HS-5 (cell line): ENCODE measurements at regions not wholly inside any gene's neighbourhood (a gene's known extent, or its start where the extent isn't known, plus 50 kb on each side); places are given as distances from the start of the nearest gene placed in this dataset.

Experiments used
- DNase-seq: peaks from one replicate; pipeline ENCODE4 v3.0.0-alpha.2; 2012; ENCODE audit warnings: low read depth

DNA sequence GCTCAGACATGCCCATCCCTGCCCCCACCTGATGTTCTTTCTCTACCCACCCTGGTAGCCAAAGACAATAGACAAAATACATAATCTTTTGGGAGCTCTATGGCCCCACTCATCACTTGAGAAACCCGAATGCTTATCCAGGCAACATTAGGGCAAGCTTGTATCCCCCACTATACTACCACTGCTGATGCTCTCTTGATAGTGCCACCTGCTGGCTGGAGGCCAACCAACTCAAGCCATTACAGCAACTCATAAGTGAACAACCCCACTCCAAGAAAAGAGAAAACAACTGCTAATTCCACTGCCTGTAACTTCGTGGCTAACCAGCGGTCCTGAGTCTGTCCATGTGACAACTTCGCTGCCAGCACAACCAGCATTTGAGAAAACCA lies 342.5 kb upstream of the TGFBR2 start:
- no peak for DNase-seq

DNA sequence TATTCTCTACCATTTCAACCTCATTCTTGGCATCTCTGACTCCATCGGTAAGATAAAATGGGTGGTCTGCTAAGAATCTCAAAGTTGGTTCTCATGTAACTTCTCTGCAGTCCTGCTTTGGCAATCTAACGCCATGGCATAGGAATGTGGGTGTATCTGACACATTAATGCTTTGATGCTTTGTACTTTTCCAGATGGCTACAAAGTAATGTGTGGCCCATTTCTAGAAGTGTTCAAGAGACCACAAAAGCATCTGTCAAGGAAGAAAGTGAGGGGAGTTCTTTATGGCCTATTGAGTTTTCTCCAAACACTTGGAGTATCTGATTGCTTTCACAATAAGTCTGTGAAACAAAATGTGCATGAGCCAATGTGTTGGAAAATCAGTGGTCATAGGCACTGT lies 339.9 kb upstream of the TGFBR2 start:
- no peak for DNase-seq

DNA sequence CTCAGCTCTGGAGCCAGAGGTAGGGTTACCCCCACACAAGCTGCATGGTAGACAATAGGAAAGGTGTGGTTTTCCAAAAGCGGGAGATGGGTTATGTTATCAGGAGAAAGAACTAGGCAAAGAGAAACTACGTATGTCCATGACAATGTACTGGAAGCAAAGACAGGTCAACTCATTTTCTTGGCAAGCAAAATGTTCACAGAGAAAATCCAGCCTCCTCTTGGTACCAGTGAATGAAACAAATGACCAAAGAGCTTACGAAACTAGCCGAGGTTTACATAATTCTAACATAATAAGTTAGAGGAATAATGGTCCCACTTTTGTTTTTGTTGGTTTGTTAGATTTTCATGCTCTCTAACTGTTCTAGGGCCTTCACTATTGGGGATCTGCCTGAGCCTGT lies 338.1 kb upstream of the TGFBR2 start:
- DNase-seq: no peak

DNA sequence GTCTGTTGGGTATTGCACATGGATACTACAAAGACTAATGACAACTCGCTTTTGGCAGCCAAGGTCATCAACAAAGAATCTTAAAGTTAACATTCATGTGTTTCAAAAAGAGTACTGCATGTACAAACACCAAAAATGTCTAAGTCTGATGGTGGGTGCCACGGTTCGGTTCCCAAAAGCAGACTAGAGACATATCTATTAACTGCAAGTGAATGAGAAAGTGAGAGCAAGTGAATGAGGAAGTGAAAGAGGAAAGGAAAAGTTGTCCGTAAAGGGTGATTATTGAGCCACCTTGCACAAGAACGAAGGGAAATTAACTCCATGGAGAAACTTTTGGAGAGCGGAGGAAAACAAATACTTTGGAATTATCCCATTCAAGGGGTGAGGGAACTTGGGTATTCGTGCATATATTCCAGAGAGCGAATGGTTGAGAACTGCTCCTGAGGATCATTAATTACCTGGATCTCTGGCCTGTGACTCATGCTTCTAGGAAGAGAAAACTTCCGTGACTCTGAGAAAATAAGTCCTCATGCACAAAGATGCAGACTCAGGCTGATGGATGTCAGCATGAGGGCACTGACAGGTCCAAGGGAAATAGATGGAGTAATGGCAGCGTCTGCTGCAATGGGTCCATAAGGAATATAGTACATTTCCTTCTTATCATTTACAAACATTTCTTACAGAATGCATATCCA lies 336.5 kb upstream of the TGFBR2 start:
- DNase-seq: no peak

DNA sequence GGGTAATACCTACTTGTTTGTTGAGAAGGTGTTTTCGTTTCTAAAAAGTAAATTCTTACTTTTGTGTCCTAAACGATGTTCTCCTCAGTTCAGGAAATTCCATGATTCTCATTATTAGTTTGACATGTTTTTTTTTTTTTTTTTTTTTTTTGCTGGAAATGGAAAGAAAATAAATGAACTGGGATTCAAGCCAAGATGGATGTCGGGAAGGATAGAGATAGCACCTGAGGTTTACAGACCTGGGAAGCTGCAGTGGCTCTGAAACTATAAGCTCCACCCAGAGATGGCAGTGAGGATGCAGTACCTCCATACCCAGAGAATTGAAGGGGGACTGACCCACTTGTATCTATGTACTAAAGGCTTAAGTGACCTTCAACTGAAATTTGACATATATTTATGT lies 334.6 kb upstream of the TGFBR2 start:
- DNase-seq: no peak

DNA sequence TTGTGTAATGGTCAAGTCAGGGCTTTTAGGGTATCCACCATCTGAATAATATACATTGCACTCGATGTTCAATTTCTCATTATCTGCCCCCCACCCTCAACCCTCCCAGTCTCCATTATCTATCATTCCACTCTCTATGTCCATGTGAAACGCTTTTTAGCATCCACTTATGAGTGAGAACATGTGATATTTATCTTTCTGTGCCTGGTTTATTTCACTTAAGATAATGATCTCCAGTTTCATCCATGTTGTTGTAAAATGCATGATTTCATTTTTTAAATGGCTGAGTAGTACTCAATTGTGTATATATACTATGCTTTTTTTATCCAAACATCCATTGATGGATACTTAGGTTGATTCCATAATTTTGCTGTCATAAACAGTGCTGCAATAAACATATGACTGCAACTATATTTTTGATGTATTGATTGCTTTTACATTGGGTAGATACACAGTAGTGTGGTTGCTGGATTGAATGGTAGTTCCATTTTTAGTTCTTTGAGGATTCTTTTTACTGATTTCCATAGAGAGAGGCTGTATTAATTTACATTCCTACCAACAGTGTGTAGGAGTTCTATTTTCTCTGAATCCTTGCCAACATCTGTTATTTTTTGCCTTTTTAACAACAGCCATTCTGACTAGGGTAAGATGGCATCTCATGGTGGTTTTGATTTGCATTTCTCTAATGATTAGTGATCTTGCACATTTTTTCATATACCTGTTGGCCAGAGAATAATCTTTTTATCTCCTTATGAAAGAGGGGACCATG lies 332.9 kb upstream of the TGFBR2 start:
- no peak for DNase-seq

DNA sequence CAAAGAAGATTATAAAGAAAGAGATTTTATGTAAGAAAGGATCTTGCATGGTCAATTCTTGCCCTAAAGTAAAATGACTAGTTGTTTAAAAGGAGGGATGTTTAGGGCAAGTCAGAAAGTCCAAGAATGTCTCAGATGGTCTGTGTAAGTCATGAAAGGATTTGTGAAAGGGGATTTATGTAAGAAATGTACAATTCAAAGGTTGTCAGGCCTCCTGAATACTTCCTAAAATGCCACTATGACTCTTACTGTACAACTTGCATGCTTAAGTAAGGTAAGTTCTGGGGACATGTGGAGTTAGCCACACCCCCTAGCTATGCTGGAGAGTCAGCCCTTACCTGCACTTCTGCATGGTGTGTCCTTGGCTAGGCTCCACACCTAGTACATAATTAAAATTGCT lies 328.9 kb upstream of the TGFBR2 start:
- DNase-seq: no peak

DNA sequence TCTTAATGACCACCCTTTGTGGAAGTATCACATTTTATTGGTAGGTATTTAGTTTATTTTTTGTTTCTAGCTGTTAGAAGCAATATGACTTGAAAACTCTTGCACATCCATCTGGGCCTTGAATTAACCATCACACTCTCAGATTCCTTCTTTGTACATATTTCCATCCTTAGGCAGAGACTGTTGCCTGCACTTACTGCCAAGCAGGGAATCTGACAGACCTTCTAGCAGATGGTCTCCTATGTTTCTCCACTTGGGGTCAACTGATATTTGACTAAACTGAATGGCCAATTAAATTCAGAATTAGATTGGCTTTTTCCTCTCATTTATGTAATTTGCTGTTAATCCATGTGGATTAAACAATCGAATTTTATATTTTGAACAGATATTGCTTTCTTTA lies 324.9 kb upstream of the TGFBR2 start:
- no peak for DNase-seq

DNA sequence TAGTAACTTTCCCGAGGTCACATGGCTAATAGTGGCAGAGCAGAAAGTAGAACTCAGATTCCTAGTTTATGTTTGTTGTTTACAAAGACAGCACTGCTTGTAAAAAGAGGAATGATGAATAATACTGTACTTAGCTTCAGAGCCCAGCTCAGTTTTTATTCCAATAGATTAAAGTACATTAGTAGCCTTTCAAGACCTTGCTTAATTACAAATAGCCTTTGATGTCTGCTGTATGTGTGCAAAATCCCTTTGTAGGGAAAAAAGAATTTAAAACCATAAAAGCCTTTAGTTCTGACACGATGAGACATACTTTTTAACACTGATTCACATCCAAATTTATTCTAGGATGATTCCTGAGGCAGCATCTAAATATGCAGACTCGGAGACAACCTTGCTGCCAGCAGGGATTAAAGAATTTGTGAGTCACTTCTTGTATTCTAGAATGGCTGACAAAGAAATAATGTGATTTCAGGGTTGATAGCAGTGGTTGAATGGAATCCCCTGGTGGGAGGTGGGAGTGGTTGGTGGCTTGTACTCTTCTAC lies 324.2 kb upstream of the TGFBR2 start:
- peak; percentile 87 for DNase-seq

DNA sequence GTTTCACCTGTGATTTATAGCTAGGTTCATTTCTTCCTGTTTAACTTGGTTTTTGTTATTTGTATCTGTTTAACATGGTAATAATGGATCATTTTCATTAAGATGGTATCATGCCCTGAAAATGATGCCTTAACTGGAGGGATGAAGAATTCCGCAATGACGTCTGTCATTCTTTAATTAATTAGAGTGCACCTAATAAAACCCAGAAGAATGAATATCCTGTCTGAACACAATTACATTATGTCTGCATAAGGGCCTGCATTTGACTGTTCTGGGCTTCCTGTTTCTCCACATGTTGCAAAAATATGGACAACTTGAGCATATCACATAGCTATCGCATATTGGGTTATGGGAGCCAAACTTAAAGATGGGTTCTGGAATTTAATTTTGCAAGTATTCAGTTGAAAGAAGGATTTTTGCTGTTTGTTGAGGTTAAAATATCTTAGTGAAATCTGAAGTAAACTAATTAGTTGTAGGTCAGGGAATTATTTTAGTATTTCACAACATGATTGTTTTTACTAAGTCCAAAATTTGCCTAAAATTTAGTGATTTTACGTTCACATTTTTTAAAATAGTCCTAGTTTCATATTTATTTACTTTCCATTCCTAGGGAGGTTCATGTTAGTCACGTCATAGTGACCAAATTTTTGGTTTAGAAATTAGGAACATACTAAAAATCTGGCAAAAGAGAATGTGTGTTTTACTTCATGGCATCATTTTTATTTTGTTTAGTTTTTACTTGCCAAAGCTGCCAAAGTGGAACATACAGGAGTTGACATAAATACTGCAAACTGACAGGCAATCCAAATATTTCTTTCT lies 321.0 kb upstream of the TGFBR2 start:
- DNase-seq: no peak

DNA sequence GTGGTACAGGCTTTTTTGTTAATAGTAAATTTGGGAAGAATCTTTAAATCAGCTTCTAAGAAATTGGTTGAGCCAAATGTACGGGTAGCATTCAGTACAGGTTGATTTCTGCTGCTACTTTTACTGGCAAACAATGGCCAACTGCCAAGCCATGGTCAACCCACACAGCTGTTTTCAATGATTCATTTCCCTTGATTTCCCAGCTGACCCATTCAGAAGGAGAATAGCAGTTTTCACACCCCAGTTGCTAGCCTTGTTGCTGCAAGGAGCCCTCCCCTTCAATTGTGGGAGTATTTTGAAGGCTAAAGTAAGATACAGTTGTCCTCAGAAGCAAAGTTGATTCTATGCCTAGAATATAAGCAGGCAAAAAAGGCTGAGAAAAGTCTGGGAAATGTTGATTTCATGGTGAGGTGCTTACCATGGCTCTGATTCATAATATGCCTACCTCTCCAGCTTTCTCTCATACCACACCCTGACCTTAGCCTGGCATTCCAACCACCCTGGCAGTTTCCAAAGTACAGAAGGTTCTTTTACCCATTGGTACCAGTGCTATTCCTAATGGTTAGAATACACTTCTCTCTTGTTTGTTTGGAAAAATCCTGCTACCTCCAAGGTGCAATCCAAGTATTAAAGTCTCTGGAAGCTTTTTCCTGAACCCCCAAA lies 320.3 kb upstream of the TGFBR2 start:
- peak; percentile 73 for DNase-seq

DNA sequence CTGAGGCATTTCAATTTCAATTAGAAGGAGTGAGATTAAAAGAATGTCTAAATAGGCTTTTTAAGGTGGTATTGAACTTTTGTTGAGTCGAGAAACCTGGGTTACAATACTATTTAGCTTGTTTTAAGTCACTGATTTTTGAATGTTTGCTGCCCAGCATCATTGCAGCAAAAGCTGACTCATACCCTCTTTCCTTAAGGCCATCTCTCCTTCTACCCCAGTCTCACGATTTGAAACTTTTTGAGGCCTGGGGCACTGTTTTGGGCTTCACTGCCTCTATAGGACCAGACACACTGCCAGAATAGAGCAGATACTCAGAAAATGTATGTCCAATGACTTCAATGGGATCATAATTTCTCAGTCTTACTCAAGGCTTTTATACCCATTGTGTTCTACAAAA lies 319.6 kb upstream of the TGFBR2 start:
- no peak for DNase-seq

DNA sequence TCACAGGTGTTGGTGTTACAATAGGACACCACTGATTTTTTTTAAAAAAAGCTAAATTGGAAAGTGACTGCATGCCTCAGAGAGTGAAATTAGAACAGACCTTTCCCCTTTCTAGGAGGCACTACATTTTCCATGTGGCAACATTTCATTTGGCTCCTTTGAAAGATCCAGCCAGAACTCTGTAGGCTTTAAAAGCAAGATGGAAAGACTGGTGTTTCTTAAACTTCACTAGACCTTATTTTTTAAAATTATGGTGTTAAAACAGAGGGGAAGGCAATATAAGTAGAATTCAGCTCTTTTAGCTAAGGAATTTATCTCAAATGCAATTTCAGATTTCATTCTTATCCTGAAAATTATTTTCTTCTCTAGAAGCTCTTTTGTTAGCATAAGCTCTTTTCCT lies 317.6 kb upstream of the TGFBR2 start:
- no peak for DNase-seq

DNA sequence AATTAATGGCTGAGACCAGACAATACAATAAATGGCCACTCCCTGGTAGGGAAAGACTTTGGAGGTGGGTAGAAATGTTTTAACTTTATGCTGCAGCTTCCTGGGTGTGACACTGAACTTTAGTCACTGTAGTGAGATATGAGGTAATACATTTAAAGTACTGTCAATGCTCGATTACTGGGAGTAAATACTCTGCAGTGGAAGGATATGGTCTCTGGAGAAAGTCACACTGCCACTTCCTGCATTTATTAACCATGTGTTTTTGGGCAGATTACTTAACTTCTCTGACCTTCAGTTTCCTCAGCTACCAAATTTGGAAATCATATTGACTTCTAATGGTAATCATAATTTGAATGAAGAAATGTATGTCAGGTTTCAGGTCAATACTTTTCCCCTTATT lies 317.1 kb upstream of the TGFBR2 start:
- no peak for DNase-seq

DNA sequence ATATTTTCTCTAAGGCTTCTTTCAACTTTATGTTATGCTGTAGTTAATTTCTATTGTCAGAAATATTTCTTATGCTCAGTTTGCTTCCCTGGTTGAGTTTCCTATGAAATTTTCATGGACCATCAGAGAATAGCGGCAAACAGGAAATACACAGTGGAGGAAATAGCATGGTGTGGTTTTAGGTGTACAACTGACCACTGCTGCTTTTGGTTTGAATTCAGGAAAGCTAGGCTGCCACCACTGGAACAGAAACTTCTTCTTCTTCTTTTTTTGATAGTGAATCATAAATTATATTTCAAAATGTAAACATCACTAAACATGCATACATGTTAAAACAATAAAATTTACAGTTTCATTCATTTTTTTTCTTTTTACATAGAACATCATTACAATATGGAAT lies 316.6 kb upstream of the TGFBR2 start:
- DNase-seq: no peak

DNA sequence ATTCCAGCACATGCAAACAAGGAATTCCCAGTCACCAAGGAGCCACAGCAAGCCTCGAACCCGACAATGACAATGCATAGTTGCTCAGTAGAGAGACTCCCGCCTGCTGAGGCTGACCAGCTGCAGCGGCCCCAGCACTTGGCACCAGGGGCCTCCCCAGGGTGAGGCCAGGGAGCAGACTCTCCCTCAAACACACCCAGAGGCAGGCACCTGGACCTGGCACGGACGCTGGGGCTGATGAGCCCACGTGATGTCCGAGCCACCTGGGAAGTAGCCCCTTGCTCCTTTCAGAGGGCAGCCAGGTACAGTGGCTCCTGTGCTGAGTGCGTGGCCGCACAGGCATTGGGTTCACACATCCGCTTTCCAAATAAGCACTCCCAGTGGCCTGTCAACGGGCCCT lies 315.9 kb upstream of the TGFBR2 start:
- DNase-seq: no peak

DNA sequence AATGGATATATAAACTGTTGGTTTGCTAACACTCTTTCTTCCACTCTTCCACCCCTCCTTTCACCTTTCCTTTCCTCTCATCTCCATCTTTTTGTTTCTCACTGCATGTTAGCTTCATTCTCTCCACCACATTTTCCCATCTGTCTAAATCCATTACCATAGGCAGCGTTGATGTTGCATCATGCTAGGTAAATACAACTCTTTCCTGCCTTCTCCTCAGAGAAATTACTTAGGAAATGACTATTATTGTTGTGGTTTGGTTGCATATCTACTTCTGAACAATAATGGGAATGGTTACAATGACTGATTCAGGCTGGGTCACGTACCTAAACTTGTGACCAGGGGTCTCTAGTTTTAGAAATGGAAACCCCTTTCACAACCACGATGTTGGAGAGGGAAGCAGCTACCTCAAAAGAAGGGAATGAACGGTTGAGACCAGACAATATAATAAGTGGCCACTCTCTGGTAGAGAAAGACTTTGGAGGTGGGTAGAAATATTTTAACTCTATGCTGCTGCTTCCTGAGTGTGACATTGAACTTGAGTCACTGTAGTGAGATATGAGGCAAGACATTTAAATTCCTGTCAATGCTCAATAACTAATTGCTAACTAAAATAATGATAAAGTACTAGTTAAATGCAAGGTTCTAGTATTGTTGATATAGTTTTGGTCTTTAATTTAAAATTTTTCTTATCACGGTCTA lies 314.1 kb upstream of the TGFBR2 start:
- DNase-seq: no peak

DNA sequence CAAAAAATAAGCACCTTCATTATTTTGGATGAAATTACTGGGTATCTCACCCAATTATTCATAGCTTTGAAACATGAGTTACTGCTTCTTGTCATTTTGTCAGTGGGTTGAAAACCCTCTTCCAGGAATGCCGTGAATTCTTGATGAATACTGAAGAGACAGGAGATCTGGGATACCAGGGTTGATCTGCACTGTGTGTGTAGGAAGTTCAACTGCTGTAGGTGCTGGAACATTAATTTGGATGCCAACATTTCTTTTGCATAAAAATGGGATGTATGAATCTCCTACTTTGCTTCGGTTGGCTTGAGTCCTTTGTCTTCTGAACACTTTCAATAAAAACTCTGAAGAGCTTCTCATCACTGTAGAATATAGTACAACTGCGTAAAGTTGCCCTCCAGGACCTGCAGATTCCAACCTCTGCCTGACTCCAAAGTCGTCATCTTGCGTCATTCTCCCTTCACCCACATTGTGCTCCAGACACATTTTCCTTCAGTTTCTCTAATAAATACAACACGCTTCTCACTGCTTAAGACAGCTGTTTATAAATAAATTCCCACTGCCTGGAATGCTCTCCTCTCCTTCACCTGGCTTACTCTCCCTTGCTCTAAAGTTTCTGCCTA lies 312.7 kb upstream of the TGFBR2 start:
- DNase-seq: no peak

DNA sequence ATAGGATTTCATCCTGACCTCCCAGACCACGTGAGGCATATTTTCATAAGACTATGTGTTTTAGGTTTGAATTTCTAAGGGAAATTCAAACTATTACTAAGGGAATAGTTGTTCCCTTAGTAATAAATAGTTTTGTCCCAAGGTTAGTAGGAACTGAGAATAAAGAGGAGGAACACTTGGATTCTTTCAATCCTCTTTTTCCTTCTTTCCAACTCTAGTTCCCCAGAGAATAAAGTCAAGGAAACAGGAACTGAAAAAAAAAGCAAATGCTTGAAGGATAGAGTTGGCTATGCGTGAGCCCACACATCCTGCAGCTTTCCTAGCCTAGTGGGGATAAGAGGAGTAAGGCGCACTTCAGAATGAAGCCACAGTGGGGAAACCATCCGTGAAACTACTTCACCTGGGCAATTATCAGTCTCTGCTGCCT lies 312.1 kb upstream of the TGFBR2 start:
- DNase-seq: no peak

DNA sequence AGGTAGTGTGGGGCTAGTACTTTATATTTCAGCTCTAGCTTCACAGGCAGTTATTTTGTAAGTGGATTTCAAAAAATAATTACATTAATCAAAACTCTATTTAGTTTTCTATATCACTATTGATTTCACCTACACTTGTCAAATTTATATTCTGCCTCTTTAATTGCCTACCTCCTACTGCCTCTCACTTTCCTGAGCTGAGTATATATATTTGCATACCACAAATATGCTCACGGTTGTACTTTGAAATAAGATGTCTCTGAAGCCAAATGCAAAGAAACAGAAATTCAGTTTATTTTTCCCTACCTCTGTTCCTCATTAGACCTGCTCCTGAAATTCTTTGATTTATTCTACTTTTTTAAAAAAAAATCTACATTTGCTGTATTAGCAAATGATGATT lies 309.3 kb upstream of the TGFBR2 start:
- DNase-seq: no peak
